ENCODE measurements at regions not wholly inside any gene's neighbourhood (a gene's known extent, or its start where the extent isn't known, plus 50 kb on each side); places are given as distances from the start of the nearest gene placed in this dataset.

DNA sequence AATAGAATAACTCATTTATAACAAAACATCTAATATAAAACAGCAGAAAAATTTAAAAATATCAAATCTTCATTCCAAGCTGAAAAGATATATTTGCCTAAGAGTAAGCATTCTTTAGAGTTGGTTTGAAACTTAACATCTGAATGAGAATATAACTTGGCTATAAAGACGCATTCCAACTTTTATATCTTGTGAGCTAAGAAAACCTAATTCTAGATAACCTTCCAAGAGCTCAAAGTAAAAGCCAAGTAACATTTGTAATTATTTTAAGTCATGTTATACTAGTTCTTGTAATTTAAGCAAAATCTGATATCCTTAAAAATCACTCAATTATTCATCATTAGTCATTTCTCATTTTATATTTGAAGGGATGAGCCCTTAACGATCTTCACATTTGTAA is 368.9 kb downstream of the C12orf50 start:
- TF ChIP-seq, protein P1, sequence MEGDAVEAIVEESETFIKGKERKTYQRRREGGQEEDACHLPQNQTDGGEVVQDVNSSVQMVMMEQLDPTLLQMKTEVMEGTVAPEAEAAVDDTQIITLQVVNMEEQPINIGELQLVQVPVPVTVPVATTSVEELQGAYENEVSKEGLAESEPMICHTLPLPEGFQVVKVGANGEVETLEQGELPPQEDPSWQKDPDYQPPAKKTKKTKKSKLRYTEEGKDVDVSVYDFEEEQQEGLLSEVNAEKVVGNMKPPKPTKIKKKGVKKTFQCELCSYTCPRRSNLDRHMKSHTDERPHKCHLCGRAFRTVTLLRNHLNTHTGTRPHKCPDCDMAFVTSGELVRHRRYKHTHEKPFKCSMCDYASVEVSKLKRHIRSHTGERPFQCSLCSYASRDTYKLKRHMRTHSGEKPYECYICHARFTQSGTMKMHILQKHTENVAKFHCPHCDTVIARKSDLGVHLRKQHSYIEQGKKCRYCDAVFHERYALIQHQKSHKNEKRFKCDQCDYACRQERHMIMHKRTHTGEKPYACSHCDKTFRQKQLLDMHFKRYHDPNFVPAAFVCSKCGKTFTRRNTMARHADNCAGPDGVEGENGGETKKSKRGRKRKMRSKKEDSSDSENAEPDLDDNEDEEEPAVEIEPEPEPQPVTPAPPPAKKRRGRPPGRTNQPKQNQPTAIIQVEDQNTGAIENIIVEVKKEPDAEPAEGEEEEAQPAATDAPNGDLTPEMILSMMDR (IDR thresholded peaks at IDR 0.05), result no peak
- no peak for TF ChIP-seq POLR2A (IDR thresholded peaks at IDR 0.05)
